Subcutaneous abdominal adipose tissue (tissue), 5 donors: ENCODE measurements at regions not wholly inside any gene's neighbourhood (a gene's known extent, or its start where the extent isn't known, plus 50 kb on each side); places are given as distances from the start of the nearest gene placed in this dataset.

Experiments
- H3K27ac ChIP-seq: one replicate; pipeline ENCODE4 v1.7.0; 2013; ENCODE audit warnings: low read depth, mild to moderate bottlenecking, inconsistent platforms, low read length, moderate library complexity
- H3K27me3 ChIP-seq, 5 donors: one replicate each; pipeline ENCODE4 v1.7.0; 2013; ENCODE audit warnings: low read length in 5 of 5, inconsistent platforms in 1 of 5; ENCODE audit not compliant: control insufficient read depth in 5 of 5, insufficient read depth in 4 of 5
- H3K36me3 ChIP-seq, 5 donors: one replicate each; pipeline ENCODE4 v1.7.0; 2013; ENCODE audit warnings: low read length in 5 of 5; ENCODE audit not compliant: control insufficient read depth in 5 of 5, insufficient read depth in 5 of 5
- H3K4me1 ChIP-seq, 5 donors: one replicate each; pipeline ENCODE4 v1.7.0; 2013; ENCODE audit warnings: low read length in 5 of 5, mild to moderate bottlenecking in 3 of 5, moderate library complexity in 1 of 5; ENCODE audit not compliant: control insufficient read depth in 5 of 5, insufficient read depth in 5 of 5
- H3K4me3 ChIP-seq, 5 donors: one replicate each; pipeline ENCODE4 v1.7.0; 2013; ENCODE audit warnings: low read length in 5 of 5, low read depth in 1 of 5
- H3K9ac ChIP-seq, 5 donors: one replicate each; pipeline ENCODE4 v1.7.0; 2013; ENCODE audit warnings: low read length in 5 of 5, mild to moderate bottlenecking in 4 of 5, moderate library complexity in 3 of 5
- H3K9me3 ChIP-seq, 5 donors: one replicate each; pipeline ENCODE4 v1.7.0; 2013; ENCODE audit warnings: low read length in 5 of 5; ENCODE audit not compliant: control insufficient read depth in 5 of 5
- donor health status: healthy.
- donor health status: healthy.
- donor health status: healthy.
- donor health status: healthy.
- donor health status: healthy.

DNA sequence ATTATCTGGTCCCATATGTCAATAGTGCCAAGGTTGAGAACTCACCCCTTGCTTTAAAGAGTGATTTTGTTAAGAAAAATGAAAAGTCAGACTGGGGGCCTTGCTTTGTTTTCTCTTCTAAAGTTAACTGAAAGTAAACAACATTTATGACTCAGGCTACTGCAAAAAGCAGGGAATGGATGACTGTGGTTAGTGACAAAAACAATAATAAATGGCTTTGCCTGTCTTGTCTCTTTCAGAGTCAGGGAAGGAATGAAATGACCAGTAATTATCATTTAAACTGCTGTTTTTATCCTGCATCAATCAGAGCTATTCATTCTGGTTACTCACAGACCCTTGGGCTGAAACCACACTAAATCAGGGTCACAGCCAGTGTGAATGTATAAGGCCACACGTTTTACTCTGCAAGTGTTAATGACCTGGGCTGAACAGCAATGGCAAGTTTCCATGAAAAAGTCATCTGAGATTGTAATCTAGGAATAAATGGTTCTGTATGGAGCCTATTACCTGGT is 112.2 kb downstream of the ZNF608 start:
- Histone ChIP-seq H3K9me3 (no peaks in the 10 kb centered on the region), H3K27me3 (no peaks in the 10 kb centered on the region), H3K27ac (no peak overlapping the region), H3K9ac (no peak overlapping the region), H3K36me3 (peaks cover 0 to 7% (median 5%) of the 10 kb centered on the region in 5 donors), H3K4me3 (no peak overlapping the region), H3K4me1 (peaks cover 0 to 4% (median 4%) of the 10 kb centered on the region in 5 donors)

- H3K9ac ChIP-seq = no peak overlapping the region
- H3K27ac ChIP-seq = no peak overlapping the region
- no peaks in the 10 kb centered on the region for H3K9me3 ChIP-seq
- H3K4me3 ChIP-seq = no peak overlapping the region
- peaks cover 0 to 14% (median 8%) of the 10 kb centered on the region in 5 donors for H3K4me1 ChIP-seq
- no peaks in the 10 kb centered on the region for H3K27me3 ChIP-seq
- peaks cover 0 to 3% (median 0%) of the 10 kb centered on the region in 5 donors for H3K36me3 ChIP-seq
Measured at GRCh38 chr5:124633209-124633608, 113.2 kb downstream of the ZNF608 start.

DNA sequence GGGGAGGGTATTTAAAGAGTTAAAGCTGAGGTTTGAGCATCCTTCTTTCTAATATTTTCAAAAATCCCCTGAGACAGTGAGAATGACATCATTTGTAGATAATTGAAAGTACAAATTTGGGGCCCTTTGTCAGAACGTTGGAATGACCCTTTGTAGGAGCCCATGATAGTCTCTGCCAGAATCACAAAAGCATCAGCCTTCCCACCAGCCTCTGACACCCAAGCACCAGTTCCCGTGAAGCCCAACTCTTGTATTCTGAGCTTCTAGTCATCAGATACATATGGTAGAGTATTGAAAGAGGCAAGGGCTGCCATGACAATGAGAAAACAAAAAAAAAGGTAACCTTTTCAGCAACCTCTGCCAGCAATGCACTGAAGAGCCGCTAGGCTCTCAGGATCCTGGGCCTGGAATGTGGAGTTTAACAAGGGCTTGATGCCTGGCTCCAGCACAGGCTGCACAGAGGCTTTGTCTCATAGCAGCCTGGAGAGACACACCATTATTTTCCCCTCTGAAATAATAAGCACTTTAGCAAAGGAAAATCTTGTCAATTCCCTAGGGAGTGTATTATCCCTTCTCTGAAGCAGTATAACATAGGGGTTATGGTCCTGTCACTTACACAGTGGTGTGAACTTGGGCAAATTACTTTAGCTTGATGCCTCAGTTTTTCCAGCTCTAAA is 114.4 kb downstream of the ZNF608 start:
- no peak overlapping the region for H3K4me3 ChIP-seq
- no peaks in the 10 kb centered on the region for H3K9me3 ChIP-seq
- H3K36me3 ChIP-seq = peaks cover 0 to 3% (median 0%) of the 10 kb centered on the region in 5 donors
- H3K4me1 ChIP-seq = peaks cover 0 to 14% (median 8%) of the 10 kb centered on the region in 5 donors
- no peaks in the 10 kb centered on the region for H3K27me3 ChIP-seq
- no peak overlapping the region for H3K27ac ChIP-seq
- H3K9ac ChIP-seq = no peak overlapping the region

DNA sequence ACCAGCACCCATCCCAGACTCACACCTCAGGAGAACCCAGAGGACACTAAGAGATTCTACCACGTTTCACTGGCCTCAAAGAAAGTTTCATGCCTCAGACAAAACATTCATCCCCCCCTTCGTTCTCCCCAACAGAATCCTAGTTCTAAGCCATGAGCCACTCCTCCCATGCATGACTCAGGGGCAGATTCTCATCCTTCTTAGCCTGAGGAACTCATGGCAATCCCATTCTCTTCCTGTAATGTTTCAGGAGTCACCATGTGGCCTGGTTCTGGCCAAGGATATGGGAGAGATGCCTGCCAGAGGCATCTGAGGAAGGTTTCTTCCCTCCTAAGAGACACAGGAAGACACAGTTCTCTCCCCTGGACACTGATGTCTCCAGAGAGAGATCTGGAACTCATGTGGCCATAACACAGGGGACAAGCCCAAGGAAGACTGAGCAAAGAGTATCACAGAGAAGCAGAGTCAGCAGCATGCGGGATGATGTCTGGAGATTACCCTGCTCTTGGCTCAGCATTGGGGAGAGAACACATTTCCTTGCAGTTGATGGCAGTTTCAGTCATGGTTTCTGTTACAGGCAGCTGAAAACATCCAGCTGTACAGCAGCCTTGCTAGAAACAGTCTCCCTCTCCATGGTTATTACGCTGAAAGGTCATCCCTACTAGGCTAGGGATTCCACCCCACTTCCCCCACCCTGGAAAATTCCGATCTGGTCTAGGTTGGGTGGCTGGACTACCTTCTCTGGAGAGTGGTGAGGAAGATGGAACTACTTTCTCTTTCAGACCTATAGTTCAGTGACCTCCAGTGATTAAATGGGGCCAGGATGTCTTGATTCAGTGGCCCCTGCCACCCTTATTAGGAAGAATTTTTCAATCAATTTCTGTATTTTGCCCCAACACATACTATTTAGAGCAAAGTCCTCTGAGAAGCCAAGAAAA is 115.4 kb downstream of the ZNF608 start:
- H3K27me3 ChIP-seq = no peaks in the 10 kb centered on the region
- no peak overlapping the region for H3K9ac ChIP-seq
- no peaks in the 10 kb centered on the region for H3K9me3 ChIP-seq
- H3K4me1 ChIP-seq = peaks cover 0 to 14% (median 8%) of the 10 kb centered on the region in 5 donors
- H3K36me3 ChIP-seq = peaks cover 0 to 3% (median 0%) of the 10 kb centered on the region in 5 donors
- H3K4me3 ChIP-seq = no peak overlapping the region
- no peak overlapping the region for H3K27ac ChIP-seq

GRCh38 chr5:124628721-124629596 is 117.5 kb downstream of the ZNF608 start:
- Histone ChIP-seq H3K27ac (no peak overlapping the region), H3K4me3 (no peak overlapping the region), H3K9ac (no peak overlapping the region), H3K27me3 (no peaks in the 10 kb centered on the region), H3K36me3 (peaks cover 0 to 3% (median 0%) of the 10 kb centered on the region in 5 donors), H3K4me1 (peaks cover 0 to 14% (median 8%) of the 10 kb centered on the region in 5 donors), H3K9me3 (no peaks in the 10 kb centered on the region)

GRCh38 chr5:124627815-124628595 is 118.4 kb downstream of the ZNF608 start:
- no peaks in the 10 kb centered on the region for H3K27me3 ChIP-seq
- H3K4me1 ChIP-seq = peaks cover 0 to 14% (median 8%) of the 10 kb centered on the region in 5 donors
- H3K27ac ChIP-seq = no peak overlapping the region
- H3K36me3 ChIP-seq = peaks cover 0 to under 1% (median 0%) of the 10 kb centered on the region in 5 donors
- no peak overlapping the region for H3K4me3 ChIP-seq
- H3K9ac ChIP-seq = no peak overlapping the region
- H3K9me3 ChIP-seq = no peaks in the 10 kb centered on the region

GRCh38 chr5:124626053-124626452 is 120.4 kb downstream of the ZNF608 start:
- Histone ChIP-seq H3K4me3 (no peak overlapping the region), H3K9ac (no peak overlapping the region), H3K27ac (no peak overlapping the region), H3K27me3 (no peaks in the 10 kb centered on the region), H3K36me3 (no peaks in the 10 kb centered on the region), H3K9me3 (no peaks in the 10 kb centered on the region), H3K4me1 (peaks cover 0 to 14% (median 11%) of the 10 kb centered on the region in 5 donors)

DNA sequence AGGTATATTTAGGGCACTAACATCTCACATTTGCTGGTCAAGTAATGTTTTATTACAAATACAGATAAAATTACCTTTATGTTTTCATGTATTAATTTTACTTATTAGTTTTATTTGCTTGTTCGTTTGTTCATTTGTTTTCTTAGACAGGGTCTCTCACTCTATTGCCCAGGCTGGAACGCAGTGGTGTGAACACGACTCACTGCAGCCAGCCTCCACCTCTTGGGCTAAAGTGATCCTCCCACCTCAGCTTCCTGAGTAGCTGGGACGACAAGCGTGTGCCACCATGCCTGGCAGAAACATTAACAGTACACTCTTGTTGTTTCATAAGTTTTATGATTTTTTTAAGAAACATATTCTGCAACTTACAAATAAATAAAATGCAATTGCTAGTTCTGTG is 123.2 kb downstream of the ZNF608 start:
- Histone ChIP-seq H3K27ac (no peak overlapping the region), H3K4me3 (no peak overlapping the region), H3K9ac (no peak overlapping the region), H3K9me3 (no peaks in the 10 kb centered on the region), H3K27me3 (no peaks in the 10 kb centered on the region), H3K4me1 (peaks cover 0 to 5% (median 1%) of the 10 kb centered on the region in 5 donors), H3K36me3 (no peaks in the 10 kb centered on the region)

DNA sequence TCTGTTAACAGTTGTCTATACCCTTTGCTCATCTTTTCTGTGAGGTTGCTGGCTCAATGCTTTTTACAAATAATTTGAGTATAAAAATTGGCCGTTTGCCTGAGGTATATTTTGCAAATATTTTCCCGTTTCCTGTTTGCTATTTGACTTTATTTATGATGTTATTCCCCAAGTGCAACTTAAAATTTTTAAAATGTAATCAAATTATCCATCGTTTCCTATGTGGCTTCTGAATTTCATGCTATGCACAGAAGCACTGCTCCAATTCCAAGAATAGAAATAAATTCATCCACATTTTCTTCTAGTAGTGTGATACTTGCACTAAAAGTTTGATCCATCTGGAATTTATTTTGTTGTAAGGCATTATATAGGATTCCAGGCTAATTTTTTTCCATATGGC is 123.6 kb downstream of the ZNF608 start:
- Histone ChIP-seq H3K4me3 (no peak overlapping the region), H3K9ac (no peak overlapping the region), H3K36me3 (no peaks in the 10 kb centered on the region), H3K27me3 (no peaks in the 10 kb centered on the region), H3K27ac (no peak overlapping the region), H3K9me3 (no peaks in the 10 kb centered on the region), H3K4me1 (peaks cover 0 to 5% (median 0%) of the 10 kb centered on the region in 5 donors)
